HCT116 (cell line): ENCODE measurements at regions not wholly inside any gene's neighbourhood (a gene's known extent, or its start where the extent isn't known, plus 50 kb on each side); places are given as distances from the start of the nearest gene placed in this dataset.

Source experiments
- ATAC-seq: fragments of 200-7000 bp; cut with Tn5 transposase; 2 replicates; pipeline ENCODE4 v1.9.1; 2020; ENCODE audit warnings: mild to moderate bottlenecking, moderate library complexity
- BruUV-seq: library from RNA; stranded (reverse); fragments of 400-500 nt; replicated peaks from 2 replicates; lab custom pipeline; 2021; lab: Mats Ljungman, UMichigan
- CTCF ChIA-PET: fragments of 300-600 bp; sonication (Branson Sonifier 250); formaldehyde crosslinking; loops from one replicate; lab custom pipeline; 2021; ENCODE audit warnings: antibody characterized with exemption; lab: Charles Lee
- POLR2A ChIA-PET: fragments of 300-600, 350-600 bp; sonication (Branson Sonifier 250); formaldehyde crosslinking; loops from one replicate; lab custom pipeline; 2021; ENCODE audit warnings: antibody characterized with exemption; lab: Charles Lee
- RAD21 ChIA-PET, 2 experiments: fragments of 300-600 bp; sonication (Branson Sonifier 250); formaldehyde crosslinking; loops; one replicate each; lab custom pipeline; 2023; ENCODE audit warnings: low total read pairs in 2 of 2; ENCODE audit not compliant: uncharacterized antibody in 2 of 2, unreplicated experiment in 2 of 2, low non-redundant PET in 1 of 2; lab: Charles Lee
- DNase-seq: peaks from one replicate; pipeline ENCODE4 v3.0.0-alpha.2; 2010; ENCODE audit warnings: low read depth, low spot score
- H2AFZ ChIP-seq: fragments of 200-600 bp; shearing (Covaris generic), sonication (generic); 2 replicates; pipeline ENCODE4 v1.6.1; 2017; ENCODE audit warnings: low read depth, mixed run types, mixed read lengths, antibody characterized with exemption, low read length; ENCODE audit not compliant: poor library complexity, severe bottlenecking
- H3K27ac ChIP-seq: 2 replicates; pipeline ENCODE4 v1.5.1; 2012; ENCODE audit warnings: low read depth, low read length
- H3K27me3 ChIP-seq: fragments of 200-600 bp; sonication (generic); 2 replicates; pipeline ENCODE4 v1.6.1; 2016; ENCODE audit warnings: mixed run types, low read length, mixed read lengths; ENCODE audit not compliant: insufficient read depth
- H3K36me3 ChIP-seq, 2 experiments: fragments of 200-500 bp in 1 of 2; fragments of 200-600 bp in 1 of 2; sonication (Bioruptor generic) in 1 of 2; sonication (generic) in 1 of 2; 2 replicates each; pipeline versions ENCODE4 v1.5.1 to v1.6.1; 2014 to 2016; ENCODE audit warnings: low read length in 2 of 2, inconsistent platforms in 1 of 2, mixed read lengths in 1 of 2, mixed run types in 1 of 2; ENCODE audit not compliant: insufficient read depth in 2 of 2, control insufficient read depth in 1 of 2
- H3K4me1 ChIP-seq, 2 experiments: fragments of 200-600 bp in 1 of 2; sonication (generic) in 1 of 2; 2 replicates each; pipeline versions ENCODE4 v1.5.1 to v1.6.1; 2012 to 2017; ENCODE audit warnings: low read length in 2 of 2, inconsistent platforms in 1 of 2, mild to moderate bottlenecking in 1 of 2, mixed read lengths in 1 of 2, mixed run types in 1 of 2, moderate library complexity in 1 of 2; ENCODE audit not compliant: insufficient read depth in 2 of 2, control insufficient read depth in 1 of 2
- H3K4me2 ChIP-seq: fragments of 200-600 bp; sonication (generic); 2 replicates; pipeline ENCODE4 v1.6.1; 2017; ENCODE audit warnings: mixed run types, low read length, mixed read lengths
- H3K4me3 ChIP-seq, 2 experiments: fragments of 200-600 bp in 1 of 2; sonication (generic) in 1 of 2; replicated peaks in 1 of 2; 2 replicates each; pipeline ENCODE4 v1.5.1; 2011 to 2016; ENCODE audit warnings: low read length in 2 of 2, control low read depth in 1 of 2, low read depth in 1 of 2, mild to moderate bottlenecking in 1 of 2, mixed read lengths in 1 of 2, mixed run types in 1 of 2
- H3K79me2 ChIP-seq: fragments of 200-600 bp; sonication (generic); 2 replicates; pipeline ENCODE4 v1.6.1; 2017; ENCODE audit warnings: mild to moderate bottlenecking, mixed run types, low read length, moderate library complexity, mixed read lengths; ENCODE audit not compliant: insufficient read depth
- H3K9ac ChIP-seq: fragments of 200-600 bp; sonication (generic); 2 replicates; pipeline ENCODE4 v1.6.1; 2016; ENCODE audit warnings: low read length, mixed read lengths
- H3K9me2 ChIP-seq: fragments of 200-600 bp; sonication (generic), shearing (Covaris generic); 2 replicates; pipeline ENCODE4 v1.6.1; 2017; ENCODE audit warnings: mixed run types, mild to moderate bottlenecking, moderate library complexity; ENCODE audit not compliant: insufficient read depth
- H3K9me3 ChIP-seq, 2 experiments: fragments of 200-500 bp in 1 of 2; fragments of 200-600 bp in 1 of 2; sonication (Bioruptor generic) in 1 of 2; sonication (generic) in 1 of 2; 2 replicates each; pipeline ENCODE4 v1.6.1; 2014 to 2017; ENCODE audit warnings: low read length in 2 of 2, mixed read lengths in 2 of 2, inconsistent platforms in 1 of 2, low read depth in 1 of 2, mild to moderate bottlenecking in 1 of 2, mixed run types in 1 of 2, moderate library complexity in 1 of 2; ENCODE audit not compliant: control insufficient read depth in 1 of 2, insufficient read depth in 1 of 2
- H4K20me1 ChIP-seq: fragments of 200-600 bp; sonication (generic), shearing (Covaris generic); 2 replicates; pipeline ENCODE4 v1.6.1; 2017; ENCODE audit warnings: mixed run types, mild to moderate bottlenecking, moderate library complexity; ENCODE audit not compliant: insufficient read depth
- ATF3 ChIP-seq: IDR thresholded peaks from 2 replicates; pipeline ENCODE4 v1.6.1; 2012
- CBX3 ChIP-seq: IDR thresholded peaks from 2 replicates; pipeline ENCODE4 v1.6.1; 2012; ENCODE audit warnings: low read depth
- EGR1 ChIP-seq: IDR thresholded peaks from 2 replicates; pipeline ENCODE4 v1.6.1; 2012; ENCODE audit warnings: low read depth
- EZH2 ChIP-seq: fragments of 200-600 bp; sonication (generic); IDR thresholded peaks from 2 replicates; pipeline ENCODE4 v1.6.1; 2017; ENCODE audit warnings: antibody characterized with exemption, mixed run types
- POLR2A ChIP-seq: IDR thresholded peaks from 2 replicates; pipeline ENCODE4 v1.7.0; 2011; ENCODE audit warnings: borderline replicate concordance; ENCODE audit not compliant: insufficient read depth, insufficient read length; ENCODE audit errors: extremely low read depth
- POLR2AphosphoS5 ChIP-seq: IDR thresholded peaks from 2 replicates; pipeline ENCODE4 v1.6.1; 2011; ENCODE audit warnings: mild to moderate bottlenecking, low read depth, low read length, moderate library complexity
- RAD21 ChIP-seq: IDR thresholded peaks from 2 replicates; pipeline ENCODE4 v1.6.1; 2012; ENCODE audit warnings: low read depth, mild to moderate bottlenecking
- SP1 ChIP-seq: IDR thresholded peaks from 2 replicates; pipeline ENCODE4 v1.6.1; 2012; ENCODE audit warnings: low read depth
- SRF ChIP-seq: IDR thresholded peaks from 2 replicates; pipeline ENCODE4 v1.6.1; 2012; ENCODE audit warnings: low read depth
- ZBTB33 ChIP-seq: IDR thresholded peaks from 2 replicates; pipeline ENCODE4 v1.6.1; 2011; ENCODE audit warnings: mild to moderate bottlenecking, low read length, moderate library complexity; ENCODE audit not compliant: insufficient replicate concordance; ENCODE audit errors: extremely low read depth
- ZFX ChIP-seq: fragments of 450-650 bp; IDR thresholded peaks from 2 replicates; pipeline ENCODE4 v1.6.1; 2017
- intact Hi-C: fragments of 100-400 bp; cut with micrococcal nuclease; formaldehyde crosslinking; loops from 2 replicates; pipeline ENCODE4 v1.10.0; 2022
- TF ChIP-seq, protein P1 (sequence below): IDR thresholded peaks from 2 replicates; pipeline ENCODE4 v1.6.1; 2012

- no TSS peak for BruUV-seq
- H3K9me3 ChIP-seq, result no peaks in the 10 kb centered on the region
- H3K36me3 ChIP-seq, result no peaks in the 10 kb centered on the region
- DNase-seq (no peak), ATAC-seq (no peak)
- no peak overlapping the region for H3K4me3 ChIP-seq
- no peak overlapping the region for H3K4me2 ChIP-seq
- no peak for TF ChIP-seq RAD21
- TF ChIP-seq POLR2AphosphoS5, result no peak
- TF ChIP-seq CBX3, result no peak
- TF ChIP-seq ZFX, result no peak
- no peak for TF ChIP-seq POLR2A
- TF ChIP-seq, protein P1, sequence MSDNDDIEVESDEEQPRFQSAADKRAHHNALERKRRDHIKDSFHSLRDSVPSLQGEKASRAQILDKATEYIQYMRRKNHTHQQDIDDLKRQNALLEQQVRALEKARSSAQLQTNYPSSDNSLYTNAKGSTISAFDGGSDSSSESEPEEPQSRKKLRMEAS, result no peak
- no peak for TF ChIP-seq ATF3
- TF ChIP-seq SRF, result no peak
- TF ChIP-seq ZBTB33, result no peak
- no peak for TF ChIP-seq EZH2
- no peak for TF ChIP-seq SP1
- no peak for TF ChIP-seq EGR1
- no peaks in the 10 kb centered on the region for H3K27me3 ChIP-seq
- no peaks in the 10 kb centered on the region for H3K79me2 ChIP-seq
- intact Hi-C loops, result no loop called here
- no peak overlapping the region for H2AFZ ChIP-seq
- no peak overlapping the region for H3K27ac ChIP-seq
- ChIA-PET RAD21 (no interaction called here), POLR2A (no interaction called here), CTCF (no interaction called here)
- no peaks in the 10 kb centered on the region for H4K20me1 ChIP-seq
- no peaks in the 10 kb centered on the region for H3K4me1 ChIP-seq
- H3K9ac ChIP-seq, result no peak overlapping the region
- H3K9me2 ChIP-seq, result no peaks in the 10 kb centered on the region
Observed at GRCh38 chrX:125170459-125170858, 149.2 kb upstream of the TEX13C start.
